Ishikawa (cell line): ENCODE measurements at regions not wholly inside any gene's neighbourhood (a gene's known extent, or its start where the extent isn't known, plus 50 kb on each side); places are given as distances from the start of the nearest gene placed in this dataset.

Experiments used
- CREB1 ChIP-seq: IDR thresholded peaks from 2 replicates; pipeline ENCODE4 v1.6.1; 2012; ENCODE audit warnings: low read depth
- EGR1 ChIP-seq: IDR thresholded peaks from 2 replicates; pipeline ENCODE4 v1.6.1; 2012
- EP300 ChIP-seq: IDR thresholded peaks from 2 replicates; pipeline ENCODE4 v1.6.1; 2012; ENCODE audit warnings: borderline replicate concordance
- MAX ChIP-seq: IDR thresholded peaks from 2 replicates; pipeline ENCODE4 v1.6.1; 2012
- NFIC ChIP-seq: IDR thresholded peaks from 2 replicates; pipeline ENCODE4 v1.6.1; 2012
- RAD21 ChIP-seq: IDR thresholded peaks from 2 replicates; pipeline ENCODE4 v1.6.1; 2012; ENCODE audit warnings: low read depth
- REST ChIP-seq: IDR thresholded peaks from 2 replicates; pipeline ENCODE4 v1.6.1; 2012; ENCODE audit warnings: low read depth, mild to moderate bottlenecking
- TEAD4 ChIP-seq: IDR thresholded peaks from 2 replicates; pipeline ENCODE4 v1.6.1; 2012
- USF1 ChIP-seq: IDR thresholded peaks from 2 replicates; pipeline ENCODE4 v1.6.1; 2012
- YY1 ChIP-seq: IDR thresholded peaks from 2 replicates; pipeline ENCODE4 v1.6.1; 2012; ENCODE audit warnings: low read depth

DNA sequence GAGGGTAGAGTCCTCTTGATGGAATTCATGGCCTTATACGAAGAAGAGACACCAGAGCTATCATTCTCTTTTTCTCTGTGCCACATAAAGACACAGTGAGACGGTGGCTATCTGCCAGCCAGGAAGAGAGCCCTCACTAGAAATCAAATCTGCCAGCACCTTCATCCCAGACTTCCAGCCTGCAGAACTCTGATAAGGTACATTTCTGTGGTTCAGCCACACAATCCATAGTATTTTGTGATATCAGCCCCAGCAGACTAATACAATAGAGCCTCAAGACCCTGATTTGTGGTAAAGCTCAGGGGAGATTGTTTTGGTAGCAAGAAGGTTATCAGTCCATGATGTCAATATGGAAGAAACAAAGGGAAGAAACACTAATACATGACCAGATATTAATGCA lies 1213.2 kb downstream of the NLGN4X start:
- TF ChIP-seq RAD21 (no peak), CREB1 (no peak), TEAD4 (no peak), EP300 (no peak), NFIC (no peak), MAX (no peak), EGR1 (no peak), YY1 (no peak), USF1 (no peak), REST (no peak)
